Fibroblast of skin of left biceps (primary cell): ENCODE measurements at regions not wholly inside any gene's neighbourhood (a gene's known extent, or its start where the extent isn't known, plus 50 kb on each side); places are given as distances from the start of the nearest gene placed in this dataset.

Experiments used
- DNase-seq, 2 experiments: peaks; one replicate each; pipeline ENCODE4 v3.0.0-alpha.2; 2013; ENCODE audit warnings: low read depth in 2 of 2

DNA sequence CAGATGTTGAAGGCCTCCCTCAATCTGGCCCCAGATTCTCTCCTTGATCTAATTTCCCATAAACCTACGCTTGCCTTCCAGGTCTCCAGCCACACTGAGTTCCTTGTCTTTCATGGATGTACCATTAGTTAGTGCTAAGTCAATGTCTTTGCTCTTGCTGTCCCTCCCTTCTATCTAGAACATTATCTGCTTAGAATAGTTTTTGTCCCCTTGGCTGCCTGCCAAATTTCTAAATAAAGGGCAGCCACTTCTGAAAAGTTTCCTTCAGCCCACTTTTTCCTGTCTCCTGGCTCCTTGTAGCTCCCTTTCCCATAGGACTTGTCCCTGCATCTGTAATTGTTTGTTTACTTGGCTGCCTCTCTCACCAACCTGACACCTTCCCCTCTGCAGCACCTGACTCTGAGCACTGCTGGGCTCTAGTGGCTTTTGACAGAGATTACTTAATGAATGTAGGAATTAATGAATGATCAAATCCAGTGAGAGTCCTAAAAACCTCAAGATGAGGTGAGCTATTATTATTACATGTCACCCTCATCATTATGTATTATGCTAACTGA lies 58.3 kb downstream of the CXCL12 start:
- DNase-seq, result no peak

- DNase-seq, result peak in 1 of 2 experiments; percentile 24
Measured at GRCh38 chr10:44325596-44326307, 59.1 kb downstream of the CXCL12 start.

DNA sequence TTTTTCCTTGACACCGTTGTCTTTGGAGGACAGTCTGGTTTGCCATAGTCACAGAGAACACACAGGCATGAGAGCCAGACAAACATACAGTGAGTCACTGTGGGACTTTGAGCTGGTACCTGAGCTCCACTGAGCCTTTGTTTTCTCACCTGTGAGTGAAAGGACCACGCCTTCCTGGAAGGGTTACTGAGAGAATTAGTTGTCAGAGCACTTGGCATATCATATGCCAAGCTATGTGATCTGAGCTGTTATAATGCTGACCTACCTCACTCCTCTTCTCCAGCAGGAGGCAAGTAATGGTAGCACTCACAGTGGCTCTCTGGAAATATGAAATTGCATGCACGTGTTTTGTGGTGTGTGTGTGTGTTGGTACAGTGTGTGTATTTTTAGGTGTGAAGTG lies 59.7 kb downstream of the CXCL12 start:
- no peak for DNase-seq

GRCh38 chr10:44323838-44324237 lies 61.1 kb downstream of the CXCL12 start:
- no peak for DNase-seq

GRCh38 chr10:44322137-44322536 lies 62.8 kb downstream of the CXCL12 start:
- no peak for DNase-seq

GRCh38 chr10:44320756-44321155 lies 64.1 kb downstream of the CXCL12 start:
- no peak for DNase-seq

GRCh38 chr10:44317856-44318255 lies 67.0 kb downstream of the CXCL12 start:
- DNase-seq, result no peak

DNA sequence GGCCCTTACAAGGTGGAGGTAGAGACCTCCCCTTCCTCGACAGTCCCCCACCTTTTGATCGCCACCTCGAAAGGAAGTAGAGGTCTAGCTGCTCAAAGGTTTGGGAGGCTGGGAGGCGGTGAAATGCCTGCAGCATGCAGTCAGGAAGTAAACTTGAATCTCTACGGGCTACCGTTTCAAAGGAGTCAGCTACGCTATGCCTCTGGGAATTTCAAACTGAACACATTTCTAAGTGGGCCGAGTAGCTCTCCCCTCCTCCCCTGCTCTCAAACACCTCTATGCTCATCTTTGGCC lies 68.0 kb downstream of the CXCL12 start:
- no peak for DNase-seq

- DNase-seq, result no peak
Measured at GRCh38 chr10:44316187-44316921, 68.5 kb downstream of the CXCL12 start.

DNA sequence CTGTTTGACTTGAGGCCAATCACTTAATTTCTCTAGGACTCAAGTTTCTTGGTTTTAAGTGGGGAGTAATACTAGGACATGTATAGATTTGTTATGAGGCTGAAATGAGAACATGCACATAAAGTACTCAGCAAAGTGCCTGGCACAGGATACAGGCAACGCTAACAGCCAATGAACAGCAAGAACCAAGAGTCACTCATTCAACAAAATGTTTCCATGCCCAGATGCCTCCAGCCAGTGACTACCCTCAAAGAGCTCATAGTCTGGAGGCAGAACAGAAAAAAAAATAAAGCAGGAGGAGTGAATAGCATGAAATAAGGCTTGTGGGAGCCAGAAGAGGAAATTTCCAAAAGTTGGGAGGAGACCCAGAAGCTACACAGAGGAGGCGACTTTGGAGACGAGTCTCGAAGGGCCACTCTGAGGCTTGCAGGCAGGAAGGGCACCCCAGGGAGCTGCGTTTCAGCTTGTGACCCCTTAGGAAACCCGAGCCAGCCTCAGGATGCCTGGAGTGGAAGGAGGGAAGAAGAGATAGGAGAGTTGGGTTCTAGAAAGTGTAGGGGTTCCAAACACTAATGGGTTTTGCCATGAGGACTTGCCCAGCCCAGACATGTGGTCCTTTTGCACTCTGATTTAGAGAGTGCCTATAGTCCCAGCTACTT lies 70.0 kb downstream of the CXCL12 start:
- no peak for DNase-seq

DNA sequence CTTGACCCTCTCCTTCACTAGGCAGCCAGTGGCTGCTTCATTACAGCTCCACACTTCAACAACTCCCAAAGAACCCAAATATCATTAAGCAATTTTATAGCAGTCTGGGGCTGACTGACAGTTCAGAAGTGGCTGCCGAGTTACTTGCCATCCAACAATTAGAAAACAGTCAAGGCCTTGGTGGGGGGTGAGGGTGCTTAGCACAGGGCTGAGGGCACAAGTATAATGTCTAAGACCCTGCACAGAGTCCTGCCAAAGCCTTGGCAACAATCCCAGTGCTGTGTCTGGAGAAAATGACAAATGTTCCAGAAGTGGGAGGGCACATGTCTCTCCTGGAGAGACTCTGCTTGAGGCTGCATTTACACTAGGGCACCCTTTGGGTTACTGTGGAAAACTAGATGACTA lies 71.1 kb downstream of the CXCL12 start:
- DNase-seq, result no peak

DNA sequence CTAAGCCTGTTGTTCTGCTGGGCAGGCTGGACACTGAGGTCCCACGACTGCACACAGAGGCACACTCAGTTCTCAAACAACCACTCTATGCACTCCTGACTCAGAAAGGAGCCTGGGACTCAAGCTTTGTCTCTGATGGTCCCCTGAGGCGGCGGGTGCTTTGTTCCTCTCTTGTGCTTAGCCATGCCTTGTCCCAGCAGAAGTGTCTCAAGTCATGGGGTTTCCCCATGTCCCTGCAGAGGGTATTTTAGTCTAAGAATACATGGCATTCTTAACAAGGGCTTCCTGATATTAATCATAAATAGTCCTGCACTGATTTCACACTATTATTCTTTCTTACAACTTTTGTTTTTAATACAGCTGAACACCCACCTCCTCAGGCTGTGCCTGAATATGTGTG lies 72.5 kb downstream of the CXCL12 start:
- no peak for DNase-seq

DNA sequence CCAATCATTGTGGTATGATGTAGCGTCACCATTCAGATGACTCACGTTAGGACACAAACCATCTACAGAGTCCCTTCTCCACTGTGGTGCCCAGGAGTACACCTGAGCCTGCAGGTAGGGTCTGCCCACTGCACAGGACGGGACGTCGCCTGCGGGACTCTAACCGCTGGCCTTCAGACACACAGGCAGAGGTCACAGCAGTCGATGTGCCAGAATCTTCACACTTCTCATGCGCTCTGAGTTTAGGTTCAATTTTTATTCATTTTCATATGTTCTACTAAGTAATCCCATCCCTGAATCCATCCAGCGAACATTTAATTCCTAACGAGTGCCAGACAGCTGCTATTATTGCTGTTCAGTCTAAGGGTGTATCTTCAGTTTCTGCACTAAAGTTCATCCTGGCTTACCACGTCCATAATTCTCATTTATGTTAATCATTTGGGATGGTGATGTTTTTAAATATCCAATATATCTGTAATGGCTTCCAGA lies 73.3 kb downstream of the CXCL12 start:
- no peak for DNase-seq

- DNase-seq, result peak in 1 of 2 experiments; percentile 32
Measured at GRCh38 chr10:44310762-44311562, 73.9 kb downstream of the CXCL12 start.

- DNase-seq, result no peak
Measured at GRCh38 chr10:44309939-44310761, 74.7 kb downstream of the CXCL12 start.

- DNase-seq, result no peak
Measured at GRCh38 chr10:44309361-44309760, 75.5 kb downstream of the CXCL12 start.

GRCh38 chr10:44308935-44309334 lies 76.0 kb downstream of the CXCL12 start:
- DNase-seq, result no peak

DNA sequence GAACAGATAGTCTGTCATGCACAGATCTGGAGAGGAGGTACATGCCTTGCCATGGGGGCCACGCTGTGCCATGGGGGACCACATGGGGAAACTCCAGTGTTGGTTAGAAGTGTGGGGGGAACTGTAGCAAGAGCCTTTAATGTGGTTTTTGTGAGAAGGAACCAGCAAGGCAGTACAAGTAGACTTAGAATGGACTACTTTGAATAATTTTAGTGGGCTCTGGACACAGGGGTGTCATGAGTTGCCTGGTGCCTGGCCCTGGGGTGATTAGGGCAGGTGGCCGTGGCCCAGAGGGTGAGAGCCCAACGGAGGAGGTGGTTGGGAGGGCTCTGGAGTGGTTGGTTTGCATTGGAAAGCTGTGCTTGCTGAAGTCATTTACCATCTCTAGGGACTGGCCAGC lies 77.2 kb downstream of the CXCL12 start:
- no peak for DNase-seq

DNA sequence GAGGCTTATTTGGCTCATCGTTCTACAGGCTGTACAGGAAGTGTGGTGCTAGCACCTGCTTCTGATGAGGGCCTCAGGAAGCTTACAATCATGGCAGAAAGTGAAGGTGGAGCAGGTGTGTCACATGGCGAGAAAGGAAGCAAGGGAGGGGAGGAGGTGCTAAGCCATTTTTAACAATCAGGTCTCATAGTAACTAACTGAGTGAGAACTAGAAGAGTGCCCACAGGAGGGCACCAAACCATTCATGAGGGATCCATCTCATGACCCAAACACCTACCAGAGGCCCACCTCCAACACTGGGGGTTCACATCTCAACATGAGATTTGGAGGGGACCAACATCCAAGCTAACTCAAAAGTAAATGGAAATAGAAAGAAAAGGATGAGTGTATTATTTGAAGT lies 78.1 kb downstream of the CXCL12 start:
- DNase-seq, result no peak

- no peak for DNase-seq
Measured at GRCh38 chr10:44306147-44306710, 78.7 kb downstream of the CXCL12 start.
